SHP77 treated with DMSO at 0.1 percent for 48 hours (cell line): ENCODE measurements at regions not wholly inside any gene's neighbourhood (a gene's known extent, or its start where the extent isn't known, plus 50 kb on each side); places are given as distances from the start of the nearest gene placed in this dataset.

Experiments used
- DNase-seq: peaks from one replicate; lab custom pipeline; 2025; lab: John Stamatoyannopoulos, UW

DNA sequence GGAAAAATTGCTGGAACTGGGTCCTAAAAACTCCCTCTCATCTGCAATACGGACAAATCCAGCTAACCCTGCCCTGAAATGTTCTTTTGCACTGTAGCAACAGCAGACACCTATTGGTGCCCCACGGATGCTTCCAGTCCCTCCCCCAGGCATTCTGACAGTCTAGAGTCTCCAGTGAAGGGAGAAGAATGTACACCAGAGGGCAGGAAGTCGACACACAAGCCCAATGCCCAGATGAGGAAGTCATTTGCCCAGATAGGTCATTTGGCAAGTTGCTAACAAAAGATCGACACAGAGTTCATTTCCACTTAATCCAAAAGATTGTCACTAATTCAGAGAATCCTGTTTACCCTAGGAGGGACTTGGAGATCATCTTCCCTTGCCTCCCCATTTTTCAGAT lies 293.0 kb upstream of the PRDM1 start:
- no peak for DNase-seq

DNA sequence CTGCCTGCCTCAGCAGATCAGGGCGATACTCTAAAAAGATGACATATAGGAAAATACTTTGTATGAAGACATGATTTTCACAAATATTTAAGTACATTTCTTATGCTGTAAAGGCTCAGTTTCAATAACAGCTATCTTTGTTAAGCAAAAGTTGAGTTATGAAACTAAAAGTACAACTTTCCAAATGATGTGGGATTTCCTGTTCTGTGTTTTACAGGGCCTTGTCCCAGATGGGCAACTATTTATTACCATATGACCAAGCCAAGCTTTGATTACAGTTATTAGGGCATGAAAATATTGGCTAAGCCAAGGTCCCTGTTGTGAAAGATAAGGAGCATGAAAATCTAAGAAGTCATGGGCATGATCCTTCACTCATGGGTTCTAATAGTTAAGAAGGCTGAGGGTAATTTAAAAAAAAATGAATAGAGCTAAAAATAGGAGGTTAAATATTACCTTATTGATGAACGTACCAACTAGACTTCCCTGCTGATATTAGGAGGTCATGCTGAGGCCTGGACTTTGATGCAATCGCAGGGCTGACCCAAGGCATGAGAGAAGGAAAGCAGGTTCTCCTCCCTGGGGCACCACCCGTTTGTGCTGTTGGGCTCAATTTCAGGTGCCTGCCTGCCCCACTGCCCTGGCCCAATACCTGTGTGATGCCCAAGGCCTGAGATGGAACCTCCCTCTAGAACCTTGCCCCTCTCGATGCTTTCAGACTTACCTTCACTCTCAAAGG lies 294.4 kb upstream of the PRDM1 start:
- DNase-seq: no peak

DNA sequence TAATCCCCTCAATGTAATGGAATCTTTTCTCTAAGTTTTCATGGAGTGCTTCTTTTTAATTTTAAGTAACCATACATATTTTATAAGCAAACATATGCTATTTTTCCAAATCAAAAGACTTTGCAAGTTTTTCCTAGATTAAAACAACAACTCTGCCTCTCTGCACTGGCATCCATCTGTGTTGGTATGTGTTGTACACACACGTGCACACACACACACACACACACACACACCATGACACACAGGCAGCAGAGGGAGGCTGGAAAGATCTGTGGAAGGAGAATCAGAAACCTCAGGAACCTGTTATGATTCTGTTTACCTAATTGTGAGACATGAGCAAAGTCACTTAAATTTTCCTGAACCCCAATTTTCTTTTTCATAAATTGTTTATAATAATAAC lies 295.0 kb upstream of the PRDM1 start:
- no peak for DNase-seq

DNA sequence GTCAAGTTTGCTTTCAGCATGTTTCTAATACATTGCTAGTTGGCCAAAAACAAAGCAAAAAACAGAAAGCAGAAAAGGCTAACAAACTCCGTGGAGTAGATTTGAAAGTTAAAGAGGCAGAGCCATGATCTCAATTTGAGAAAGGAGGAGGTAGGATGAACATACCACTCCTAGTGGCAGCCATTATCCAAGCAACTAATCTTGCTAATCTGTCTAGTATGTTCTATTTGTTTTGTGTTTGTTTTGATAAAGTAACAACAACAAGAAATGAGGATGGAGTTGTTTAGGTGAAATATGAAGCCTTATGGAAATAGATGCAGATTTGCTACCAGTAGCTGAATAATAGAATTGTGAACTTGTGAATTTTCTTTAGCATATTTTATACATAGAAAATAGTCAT lies 295.5 kb upstream of the PRDM1 start:
- no peak for DNase-seq

DNA sequence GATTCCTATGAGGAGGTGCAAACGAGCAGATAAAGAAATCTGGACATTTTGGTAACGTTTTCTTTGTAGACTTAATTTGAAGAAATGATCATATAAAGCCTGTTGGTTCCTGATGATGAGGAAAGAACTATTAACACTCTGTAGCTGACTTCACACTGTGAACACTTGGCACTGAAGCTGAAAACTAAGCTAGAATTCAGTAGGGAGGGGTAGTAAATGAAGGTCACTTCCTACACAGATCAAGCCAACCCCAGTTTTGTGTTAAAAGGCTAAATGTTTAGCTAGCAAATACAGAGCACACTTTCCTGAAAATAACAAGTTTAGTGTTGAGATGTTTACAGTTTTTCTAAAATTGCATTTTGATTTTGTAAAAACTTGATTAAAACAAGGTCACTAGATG lies 296.2 kb upstream of the PRDM1 start:
- DNase-seq: no peak

DNA sequence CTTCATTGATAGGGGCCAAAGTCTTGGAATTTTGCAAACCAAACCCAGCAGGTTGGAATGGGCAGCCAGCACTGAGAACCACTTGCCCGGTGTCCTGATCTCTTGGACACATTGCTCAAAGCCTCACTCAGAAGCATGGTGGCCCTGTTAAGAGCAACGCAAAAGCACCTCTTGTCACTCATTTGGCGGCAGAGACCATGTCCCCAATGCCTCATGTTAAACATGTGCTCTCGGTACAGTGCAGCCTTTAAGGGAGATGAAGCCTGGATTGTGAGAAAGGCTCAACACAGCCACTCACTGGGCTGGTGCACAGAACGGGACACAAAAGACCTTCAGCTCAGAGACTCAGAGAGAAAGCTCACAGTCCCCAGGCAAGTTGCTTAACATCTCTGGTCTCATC lies 298.4 kb upstream of the PRDM1 start:
- no peak for DNase-seq

DNA sequence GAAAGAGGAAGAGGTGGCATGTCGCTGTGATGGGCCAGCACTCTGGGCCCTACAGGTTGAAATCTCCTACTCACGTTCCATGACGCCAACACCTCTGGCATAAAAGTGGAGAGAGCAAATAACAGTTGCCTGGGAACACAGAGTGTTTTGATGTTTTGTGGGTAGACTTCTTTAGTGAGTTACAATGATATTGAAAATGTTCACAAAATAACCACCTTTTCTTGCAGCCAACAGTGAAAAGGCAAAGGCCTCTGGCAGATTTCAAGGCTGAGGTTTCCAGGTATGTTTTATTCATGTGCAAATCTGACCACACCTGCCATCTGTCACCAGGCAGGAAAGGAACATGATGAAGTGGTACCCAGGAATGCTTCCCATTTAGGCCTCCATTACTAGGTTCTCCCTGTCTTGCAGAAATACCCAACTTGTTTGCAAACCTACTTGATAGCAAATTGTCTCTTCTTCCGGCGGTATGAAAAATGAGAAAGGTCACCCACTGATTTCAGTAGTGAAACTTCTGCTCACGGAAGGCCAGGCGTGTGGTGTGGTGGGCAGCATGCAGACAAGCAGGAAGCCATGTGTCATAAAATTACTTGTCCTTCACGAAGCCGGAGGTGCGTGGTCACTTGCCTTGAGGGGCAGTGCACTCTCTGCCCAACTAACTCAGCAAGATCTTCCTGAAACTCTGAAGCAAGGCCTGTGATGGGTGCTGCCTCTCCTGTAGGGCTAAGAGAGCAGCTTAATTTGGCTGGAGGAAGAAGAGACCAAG lies 299.1 kb upstream of the PRDM1 start:
- no peak for DNase-seq

DNA sequence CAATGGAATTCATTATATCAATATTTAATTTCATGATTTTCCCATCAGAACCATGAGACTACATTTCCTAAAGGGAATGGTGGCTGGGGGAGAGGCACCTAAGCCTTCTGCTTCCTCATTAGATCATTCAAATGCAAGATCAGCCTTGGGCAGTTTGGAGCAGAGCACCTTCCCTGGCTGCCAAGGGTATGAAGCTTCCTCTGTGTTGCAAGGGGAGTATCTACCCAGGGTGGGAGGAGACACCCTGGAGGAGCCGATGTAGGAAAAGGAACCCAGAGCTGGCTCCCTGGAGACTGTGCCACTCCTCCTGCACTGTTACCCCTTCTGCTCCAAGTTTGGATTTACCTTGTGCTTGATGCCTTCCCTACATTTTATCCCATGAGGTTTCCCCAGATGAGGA lies 299.7 kb upstream of the PRDM1 start:
- DNase-seq: no peak

DNA sequence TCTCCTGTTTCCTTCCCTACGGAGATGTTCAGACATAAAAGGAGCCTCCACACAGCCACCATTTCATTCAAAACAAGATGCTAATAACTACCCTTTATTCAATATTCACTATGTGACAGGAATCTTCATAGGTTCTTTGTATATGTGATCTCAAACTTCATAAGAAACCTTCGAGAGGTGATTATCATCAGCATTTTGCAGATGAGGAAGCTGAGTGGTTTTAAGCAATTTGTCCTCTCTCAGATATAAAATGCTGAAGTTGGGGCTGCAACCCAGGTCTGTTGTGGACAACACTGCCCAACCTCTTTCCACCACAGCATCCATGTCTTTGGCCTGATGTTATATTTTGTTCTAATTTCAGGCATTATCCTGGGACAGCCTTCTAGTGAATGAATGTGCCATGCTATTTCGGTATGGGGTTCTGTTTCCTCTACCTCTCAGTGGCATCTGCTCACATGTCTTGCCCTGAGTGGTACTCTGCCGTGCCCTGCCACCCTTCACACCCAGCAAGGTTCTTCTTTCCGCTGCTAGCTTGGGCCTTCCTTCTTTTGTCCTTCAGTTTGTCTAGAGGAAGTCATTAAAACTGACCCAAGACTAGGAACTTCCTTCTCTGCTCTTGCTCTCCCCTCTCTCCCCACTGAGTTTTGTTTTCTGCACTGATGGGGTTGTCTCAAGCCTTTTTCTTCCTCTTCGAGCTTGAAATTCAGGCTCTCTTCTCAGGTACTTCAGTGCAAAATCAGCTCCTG lies 300.9 kb upstream of the PRDM1 start:
- DNase-seq: no peak

DNA sequence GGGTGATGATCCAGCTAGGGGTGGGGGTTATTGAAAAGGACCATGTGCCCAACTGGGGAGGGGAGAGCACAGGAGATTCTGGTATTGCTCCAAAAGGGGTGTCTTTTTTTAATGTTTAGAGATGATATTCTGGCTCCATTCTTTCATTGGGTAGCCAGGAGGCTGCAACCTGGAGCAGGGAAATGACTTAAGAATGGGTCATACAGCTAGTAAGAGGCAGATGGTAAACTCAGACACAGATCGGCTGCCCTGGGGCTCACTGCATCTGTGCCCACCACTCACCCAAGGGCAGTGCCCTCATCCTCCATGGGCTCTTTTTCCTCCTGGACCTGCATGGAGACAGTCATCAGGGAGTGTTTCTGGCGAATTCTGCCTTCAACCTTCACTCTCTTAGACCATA lies 302.0 kb upstream of the PRDM1 start:
- no peak for DNase-seq

DNA sequence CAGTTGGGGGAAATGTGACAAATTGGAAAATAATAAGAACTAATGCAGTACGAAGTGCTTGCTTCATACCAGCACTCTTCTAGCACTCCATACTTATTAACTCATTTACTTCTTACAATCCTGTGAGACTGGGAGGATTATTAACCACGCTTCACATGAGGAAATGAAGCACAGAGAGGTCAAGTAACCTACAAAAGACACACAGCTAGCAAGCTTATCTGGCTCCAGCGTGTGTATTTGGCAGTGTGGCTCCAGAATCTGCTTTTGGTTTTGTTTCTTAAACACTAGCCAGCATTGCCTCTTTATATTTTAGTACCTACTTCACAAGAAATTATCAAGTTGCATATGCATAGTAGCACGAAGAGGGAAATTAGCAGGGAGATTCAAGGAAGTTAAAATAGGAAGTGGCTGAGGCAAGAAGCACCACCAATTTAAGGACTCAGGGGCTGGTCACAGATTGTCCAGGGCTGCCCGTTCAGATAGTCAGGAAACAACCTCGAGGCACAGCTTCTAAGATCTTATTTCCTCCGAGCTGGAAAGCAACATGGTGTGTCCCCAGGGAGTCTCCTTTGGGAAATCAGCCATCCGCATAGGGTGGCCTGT lies 302.7 kb upstream of the PRDM1 start:
- DNase-seq: no peak

DNA sequence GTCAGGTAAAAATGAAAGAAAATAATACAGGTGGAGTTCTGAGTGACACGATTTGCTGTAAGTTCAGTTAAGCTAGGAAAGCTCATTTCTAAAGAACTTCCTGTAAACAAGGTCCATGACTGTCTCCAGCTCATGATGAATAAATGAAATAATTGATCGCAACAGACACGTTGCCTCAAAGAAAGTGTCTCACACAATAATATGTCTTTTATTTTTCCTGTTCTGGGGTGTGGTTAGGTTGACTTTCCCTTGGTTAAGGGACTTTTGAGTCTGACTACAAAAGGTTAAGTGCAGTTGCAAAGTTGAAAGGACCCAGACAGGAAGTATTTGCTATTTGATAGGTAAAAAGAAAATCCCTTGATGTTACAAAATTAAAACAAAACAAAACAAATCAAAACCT lies 304.2 kb upstream of the PRDM1 start:
- DNase-seq: no peak

DNA sequence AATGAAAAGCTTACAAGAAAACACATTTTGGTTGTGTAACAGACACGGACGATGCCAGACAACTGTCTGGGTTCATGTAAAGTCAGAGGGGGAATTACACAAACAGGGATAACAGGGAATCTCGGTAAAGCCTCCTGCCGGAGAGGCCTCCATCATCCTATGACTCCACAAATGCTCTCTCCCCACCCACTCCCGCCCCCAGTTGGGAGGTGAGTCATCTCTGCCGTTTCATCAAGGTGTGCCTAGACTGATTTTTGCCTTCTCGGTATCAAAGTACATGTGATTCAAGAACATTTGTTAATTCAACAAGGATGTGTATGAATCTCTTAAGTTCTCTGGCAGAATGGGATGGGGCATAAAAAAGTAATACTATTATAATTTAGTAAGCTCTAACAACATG lies 304.9 kb upstream of the PRDM1 start:
- DNase-seq: no peak

DNA sequence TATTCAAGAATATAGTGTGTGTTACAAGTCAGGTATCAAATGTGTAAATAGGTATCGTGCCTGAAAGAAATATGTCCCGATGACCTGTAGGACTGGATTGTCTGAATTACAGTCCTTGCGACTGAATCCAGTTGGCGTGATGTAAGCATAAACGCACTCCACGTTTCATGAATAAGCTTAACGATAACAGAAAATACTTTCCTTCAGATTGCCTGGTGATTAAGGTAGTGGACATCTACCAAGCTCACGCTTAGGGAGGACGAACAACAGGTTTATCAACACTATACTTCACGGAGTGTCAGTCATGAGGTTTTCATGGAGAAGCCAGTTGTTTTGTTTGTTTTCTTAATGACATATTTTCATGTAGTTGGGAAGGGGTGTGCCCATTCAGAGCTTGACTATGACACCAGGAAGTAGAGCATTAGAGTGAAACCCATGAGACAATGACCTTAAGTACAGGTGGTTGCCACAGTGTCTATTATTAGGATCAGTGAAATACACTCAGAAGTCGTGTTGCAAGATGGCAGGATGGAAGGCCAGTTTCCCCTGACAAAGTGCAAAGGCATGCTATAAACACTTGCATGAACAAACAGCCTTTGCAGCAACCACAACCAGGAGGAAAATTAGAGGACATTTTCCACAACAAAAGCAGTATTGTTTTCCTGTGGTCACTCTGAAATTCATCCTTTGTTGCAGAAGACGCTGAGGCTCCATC lies 305.8 kb upstream of the PRDM1 start:
- no peak for DNase-seq

DNA sequence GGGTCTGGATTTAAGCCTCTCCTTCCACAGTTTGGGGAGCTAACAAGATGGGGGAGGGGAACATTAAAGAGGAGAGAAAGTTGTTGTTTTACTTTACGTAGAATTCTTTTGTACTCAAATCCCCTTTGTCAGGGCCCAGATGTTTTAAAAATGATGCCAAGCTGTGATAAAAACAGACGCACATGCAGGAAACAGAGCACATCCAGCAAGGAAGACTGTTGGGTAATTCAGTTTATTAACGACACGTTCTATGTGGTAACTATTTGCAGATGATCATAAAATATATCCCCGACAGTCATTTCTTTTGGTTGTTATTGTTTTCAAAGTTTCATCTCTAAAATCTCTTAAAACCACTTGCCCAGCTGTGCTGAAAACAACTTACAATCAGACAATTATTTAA lies 307.0 kb upstream of the PRDM1 start:
- DNase-seq: no peak

DNA sequence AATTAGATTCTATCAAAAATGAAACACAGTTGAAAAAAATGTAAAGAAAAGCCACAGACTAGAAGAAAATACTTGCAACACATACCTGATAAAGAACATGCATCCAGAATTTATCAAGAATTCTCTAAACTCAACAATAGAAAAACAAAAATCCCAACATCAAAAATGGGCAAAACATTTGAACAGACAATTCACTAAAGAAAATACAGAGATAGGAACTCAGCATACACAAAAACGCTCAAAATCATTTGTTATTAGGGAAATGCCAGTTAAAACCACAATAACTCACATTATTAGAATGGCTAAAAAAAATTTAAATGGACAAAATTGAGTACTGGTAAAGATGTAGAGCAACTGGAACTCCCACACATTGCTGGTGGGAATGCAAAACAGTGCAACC lies 311.0 kb upstream of the PRDM1 start:
- no peak for DNase-seq

DNA sequence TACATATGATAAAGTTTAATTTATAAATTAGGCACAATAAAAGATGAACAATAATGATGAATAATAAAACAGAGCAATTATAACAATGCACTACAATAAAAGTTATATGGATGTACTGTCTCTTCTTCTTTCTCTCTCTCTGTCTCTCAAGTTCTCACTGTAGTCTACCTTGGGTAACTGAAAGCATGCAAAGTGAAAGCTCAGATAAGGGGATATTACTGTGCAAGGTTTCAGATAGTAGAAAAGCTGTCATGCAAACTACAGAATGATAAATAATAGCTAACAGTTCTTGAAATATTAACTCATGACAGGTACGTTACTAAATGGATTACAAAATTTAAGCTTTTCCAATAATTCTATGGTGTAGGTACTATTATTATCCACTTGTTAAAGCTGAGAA lies 311.9 kb upstream of the PRDM1 start:
- DNase-seq: no peak

DNA sequence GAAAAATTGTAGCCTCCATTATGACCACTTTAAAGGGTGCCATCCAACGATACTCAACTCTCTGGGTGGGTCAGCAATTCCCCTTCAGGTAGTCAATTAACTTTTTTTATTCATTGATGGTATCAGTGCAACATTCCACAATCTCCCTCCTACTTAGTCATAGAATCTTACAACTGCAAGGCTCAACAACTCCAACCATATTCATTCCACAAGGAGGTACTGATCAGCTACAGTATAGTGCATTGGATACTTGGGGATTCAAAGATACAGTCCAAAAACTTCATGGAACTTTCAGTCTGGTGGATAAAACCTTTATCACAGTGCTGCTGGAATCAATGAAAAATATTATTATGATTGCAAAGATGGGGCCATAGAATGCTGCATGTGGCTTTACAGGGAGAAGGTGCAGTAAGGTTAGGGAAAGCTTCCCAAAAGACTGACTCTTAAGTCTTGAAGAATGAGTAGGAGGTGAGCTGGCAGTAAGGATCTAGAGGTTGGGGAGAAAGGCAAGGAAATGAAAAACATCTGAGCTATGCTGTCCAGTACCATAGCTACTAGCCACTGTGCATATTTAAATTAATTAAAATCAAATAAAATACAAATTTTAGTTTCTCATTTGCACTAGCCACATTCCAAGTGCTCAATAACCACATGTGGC lies 314.7 kb upstream of the PRDM1 start:
- no peak for DNase-seq

DNA sequence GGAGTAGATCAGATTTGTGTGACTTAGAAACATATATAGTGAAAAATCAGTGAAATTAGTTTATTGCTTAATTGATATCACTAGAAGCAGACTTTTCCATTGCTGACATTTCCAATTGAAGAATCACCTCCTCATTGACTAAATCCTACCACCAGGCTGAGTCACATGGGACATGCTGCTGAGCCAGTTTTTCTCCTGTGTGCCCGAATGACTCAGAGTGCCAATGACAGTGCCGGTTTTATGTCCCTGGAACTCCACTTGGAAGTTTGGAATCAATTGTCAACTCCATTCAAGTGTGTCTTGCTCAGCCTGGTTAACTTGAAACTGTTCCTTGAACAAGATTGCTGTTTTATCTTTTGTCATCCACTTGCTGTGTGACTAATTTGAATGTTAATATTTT lies 316.1 kb upstream of the PRDM1 start:
- no peak for DNase-seq

DNA sequence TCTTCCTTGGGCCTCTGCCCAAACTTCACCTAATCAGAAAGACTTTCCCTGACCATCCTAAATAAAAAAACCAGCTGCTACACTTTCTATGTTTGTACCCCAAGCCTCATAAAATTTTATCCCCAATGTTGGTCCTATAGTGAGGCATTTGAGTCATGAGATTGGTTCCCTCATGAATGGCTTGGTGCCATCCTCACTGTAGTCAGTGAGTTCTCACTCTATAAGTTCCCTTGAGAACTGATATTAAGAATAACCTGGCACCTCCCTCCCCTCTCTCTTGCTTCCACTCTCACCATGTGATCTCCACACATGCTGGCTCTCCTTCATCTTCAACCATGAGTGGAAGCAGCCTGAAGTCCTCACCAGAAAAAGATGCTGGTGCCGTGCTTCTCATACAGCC lies 316.9 kb upstream of the PRDM1 start:
- DNase-seq: no peak

DNA sequence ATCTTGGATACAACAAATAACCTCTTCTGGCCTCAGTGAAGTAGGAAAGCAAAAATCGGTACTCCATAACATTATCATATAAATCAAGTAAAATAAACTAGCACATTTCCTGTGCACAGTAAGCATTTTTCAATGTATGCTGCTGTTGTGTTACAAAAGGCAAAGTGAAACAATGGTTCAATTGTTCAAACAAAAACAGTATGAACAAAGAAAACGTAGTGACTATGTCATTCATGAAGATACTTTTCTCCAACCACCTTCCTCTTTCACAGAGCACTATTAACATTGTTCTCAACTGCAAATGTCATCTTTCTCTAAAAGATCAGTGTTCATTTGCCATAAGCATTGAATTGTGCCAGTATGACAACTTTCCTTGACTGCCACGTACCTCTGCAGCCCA lies 318.6 kb upstream of the PRDM1 start:
- DNase-seq: no peak

DNA sequence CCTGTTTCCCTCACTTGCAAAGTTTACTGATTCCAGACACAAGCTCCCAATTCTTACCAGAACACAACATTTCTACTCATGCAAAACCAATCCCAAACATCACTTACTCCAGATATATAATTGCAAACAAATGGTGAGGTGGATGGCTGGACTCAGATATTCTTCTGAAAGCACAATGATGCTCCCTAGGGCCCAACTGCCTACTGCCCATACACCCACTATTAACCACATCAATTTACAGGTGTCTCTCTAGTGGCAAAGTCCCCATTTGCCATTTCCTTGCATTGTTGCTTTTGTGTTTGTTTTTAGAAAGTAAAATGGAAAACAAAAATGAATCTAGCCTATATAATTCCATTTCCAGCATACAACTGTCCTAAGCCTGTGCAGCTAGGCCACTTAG lies 320.9 kb upstream of the PRDM1 start:
- DNase-seq: no peak
